Endothelial cell of umbilical vein (primary cell): ENCODE measurements at regions not wholly inside any gene's neighbourhood (a gene's known extent, or its start where the extent isn't known, plus 50 kb on each side); places are given as distances from the start of the nearest gene placed in this dataset.

ENCODE experiments used
- EZH2 ChIP-seq: IDR thresholded peaks from 2 replicates; pipeline ENCODE4 v1.6.1; 2012; ENCODE audit warnings: borderline replicate concordance, low read depth, mild to moderate bottlenecking, moderate library complexity, low read length, inconsistent platforms; ENCODE audit not compliant: severe bottlenecking
- FOS ChIP-seq: IDR thresholded peaks from 2 replicates; pipeline ENCODE4 v1.6.1; 2011; ENCODE audit warnings: mild to moderate bottlenecking, low read length, moderate library complexity, borderline replicate concordance; ENCODE audit not compliant: insufficient read depth
- GATA2 ChIP-seq: IDR thresholded peaks from 2 replicates; pipeline ENCODE4 v1.7.0; 2011; ENCODE audit warnings: low read depth, mild to moderate bottlenecking, moderate library complexity, mixed read lengths, low read length; ENCODE audit not compliant: insufficient read length, insufficient read depth
- JUN ChIP-seq: IDR thresholded peaks from 2 replicates; pipeline ENCODE4 v1.6.1; 2011; ENCODE audit warnings: borderline replicate concordance, low read depth; ENCODE audit not compliant: insufficient read length, insufficient read depth
- MYC ChIP-seq: IDR thresholded peaks from one replicate; pipeline ENCODE4 v1.6.1; 2011; ENCODE audit warnings: mild to moderate bottlenecking, low read depth, low read length
- POLR2A ChIP-seq: IDR thresholded peaks from 2 replicates; pipeline ENCODE4 v1.6.1; 2012; ENCODE audit warnings: low read depth, mild to moderate bottlenecking, control low read depth, low read length
- POLR2AphosphoS5 ChIP-seq: IDR thresholded peaks from 2 replicates; pipeline ENCODE4 v1.6.1; 2012; ENCODE audit warnings: low read depth, mild to moderate bottlenecking, control low read depth, low read length, moderate library complexity; ENCODE audit not compliant: insufficient read depth
- TF ChIP-seq, protein P1 (sequence below), 2 donors: IDR thresholded peaks; 1 replicate in 1 of 2; 2 replicates in 1 of 2; pipeline ENCODE4 v1.5.1; 2011; ENCODE audit warnings: low read length in 2 of 2, mild to moderate bottlenecking in 2 of 2, moderate library complexity in 2 of 2, control low read depth in 1 of 2, inconsistent platforms in 1 of 2, low read depth in 1 of 2; ENCODE audit not compliant: insufficient read depth in 1 of 2; ENCODE audit errors: extremely low read depth in 1 of 2
- TF ChIP-seq, protein P2 (sequence below): IDR thresholded peaks from 2 replicates; pipeline ENCODE4 v1.6.1; 2011; ENCODE audit not compliant: insufficient read depth, insufficient read length

DNA sequence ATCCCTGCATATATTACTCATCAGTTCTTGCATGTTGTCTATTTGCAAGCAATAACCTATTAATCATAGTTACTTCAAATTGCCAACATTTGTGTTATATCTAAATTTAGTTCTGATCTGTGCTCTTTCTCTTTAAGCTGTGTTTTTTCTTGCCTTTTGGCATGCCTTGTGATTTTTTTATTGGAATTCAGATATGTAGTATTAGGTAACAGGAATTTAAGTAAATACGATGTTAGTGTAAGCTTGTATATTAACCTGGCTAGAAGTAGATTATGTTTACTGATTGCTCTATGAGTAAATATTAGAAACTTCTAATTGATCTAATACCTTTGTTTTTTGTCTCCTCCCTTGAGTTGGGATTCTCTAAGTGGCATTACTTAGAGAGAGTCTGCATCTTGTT lies 718.9 kb upstream of the POT1 start:
- TF ChIP-seq POLR2A = no peak
- TF ChIP-seq, protein P1, sequence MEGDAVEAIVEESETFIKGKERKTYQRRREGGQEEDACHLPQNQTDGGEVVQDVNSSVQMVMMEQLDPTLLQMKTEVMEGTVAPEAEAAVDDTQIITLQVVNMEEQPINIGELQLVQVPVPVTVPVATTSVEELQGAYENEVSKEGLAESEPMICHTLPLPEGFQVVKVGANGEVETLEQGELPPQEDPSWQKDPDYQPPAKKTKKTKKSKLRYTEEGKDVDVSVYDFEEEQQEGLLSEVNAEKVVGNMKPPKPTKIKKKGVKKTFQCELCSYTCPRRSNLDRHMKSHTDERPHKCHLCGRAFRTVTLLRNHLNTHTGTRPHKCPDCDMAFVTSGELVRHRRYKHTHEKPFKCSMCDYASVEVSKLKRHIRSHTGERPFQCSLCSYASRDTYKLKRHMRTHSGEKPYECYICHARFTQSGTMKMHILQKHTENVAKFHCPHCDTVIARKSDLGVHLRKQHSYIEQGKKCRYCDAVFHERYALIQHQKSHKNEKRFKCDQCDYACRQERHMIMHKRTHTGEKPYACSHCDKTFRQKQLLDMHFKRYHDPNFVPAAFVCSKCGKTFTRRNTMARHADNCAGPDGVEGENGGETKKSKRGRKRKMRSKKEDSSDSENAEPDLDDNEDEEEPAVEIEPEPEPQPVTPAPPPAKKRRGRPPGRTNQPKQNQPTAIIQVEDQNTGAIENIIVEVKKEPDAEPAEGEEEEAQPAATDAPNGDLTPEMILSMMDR (IDR thresholded peaks at IDR 0.05; ENCODE audit: extremely low read depth in 1 of 2, insufficient read depth in 1 of 2, low read depth in 1 of 2, low read length in 2 of 2) = no peak
- TF ChIP-seq EZH2 = no peak
- TF ChIP-seq JUN = no peak
- TF ChIP-seq, protein P2, sequence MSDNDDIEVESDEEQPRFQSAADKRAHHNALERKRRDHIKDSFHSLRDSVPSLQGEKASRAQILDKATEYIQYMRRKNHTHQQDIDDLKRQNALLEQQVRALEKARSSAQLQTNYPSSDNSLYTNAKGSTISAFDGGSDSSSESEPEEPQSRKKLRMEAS = no peak
- TF ChIP-seq POLR2AphosphoS5 = no peak
- TF ChIP-seq FOS = no peak
- TF ChIP-seq MYC = no peak
- no peak for TF ChIP-seq GATA2
